Heart left ventricle (tissue), 16 donors: ENCODE measurements at regions not wholly inside any gene's neighbourhood (a gene's known extent, or its start where the extent isn't known, plus 50 kb on each side); places are given as distances from the start of the nearest gene placed in this dataset.

ENCODE experiments used
- ATAC-seq, 4 donors: fragments of 200-7000 bp; cut with Tn5 transposase; one replicate each; pipeline ENCODE4 v1.9.1; 2020 to 2022; ENCODE audit warnings: moderate library complexity in 4 of 4, mild to moderate bottlenecking in 3 of 4, moderate number of reproducible peaks in 1 of 4
- DNase-seq, 5 donors: peaks; one replicate each; pipeline ENCODE4 v3.0.0-alpha.2; 2020
- H3K27ac ChIP-seq, 12 donors: fragments of 200-600 bp; sonication (generic) in 4 of 12; one replicate each; pipeline versions ENCODE4 v1.5.0 to v1.8.0; 2016 to 2022; ENCODE audit warnings: mild to moderate bottlenecking in 2 of 12
- H3K27me3 ChIP-seq, 9 donors: fragments of 200-600 bp; sonication (generic) in 2 of 9; one replicate each; pipeline versions ENCODE4 v1.5.1 to v1.8.0; 2016 to 2022; ENCODE audit warnings: mild to moderate bottlenecking in 3 of 9
- H3K36me3 ChIP-seq, 9 donors: fragments of 200-600 bp; sonication (generic) in 2 of 9; one replicate each; pipeline versions ENCODE4 v1.5.0 to v1.8.0; 2018 to 2022; ENCODE audit warnings: mild to moderate bottlenecking in 2 of 9
- H3K4me1 ChIP-seq, 12 donors: fragments of 200-600 bp; sonication (generic) in 4 of 12; one replicate each; pipeline versions ENCODE4 v1.5.0 to v1.8.0; 2016 to 2022; ENCODE audit warnings: mild to moderate bottlenecking in 3 of 12
- H3K4me3 ChIP-seq, 12 donors: fragments of 200-600 bp; sonication (generic) in 4 of 12; one replicate each; pipeline versions ENCODE4 v1.5.0 to v1.8.0; 2017 to 2022; ENCODE audit warnings: mild to moderate bottlenecking in 9 of 12, moderate library complexity in 4 of 12
- H3K9me3 ChIP-seq, 12 donors: fragments of 200-600 bp; sonication (generic) in 4 of 12; one replicate each; pipeline versions ENCODE4 v1.5.0 to v1.8.0; 2016 to 2022; ENCODE audit warnings: mild to moderate bottlenecking in 1 of 12
- CTCF ChIP-seq, 12 donors: fragments of 200-600 bp; sonication (generic) in 4 of 12; IDR thresholded peaks; one replicate each; pipeline versions ENCODE4 v1.5.0 to v1.8.0; 2018 to 2022; ENCODE audit warnings: antibody characterized with exemption in 12 of 12, mild to moderate bottlenecking in 5 of 12
- POLR2A ChIP-seq, 2 donors: fragments of 450-650 bp; IDR thresholded peaks; one replicate each; pipeline ENCODE4 v1.6.1; 2017; ENCODE audit warnings: antibody characterized with exemption in 2 of 2, mild to moderate bottlenecking in 2 of 2, moderate library complexity in 2 of 2
- WGBS, 4 donors: extraction: QIAGEN DNeasy Blood & Tissue Kit in 2 of 4; methylation state at CpG; one replicate each; pipeline versions ENCODE4 v1.1.5 to v1.1.7; 2013 to 2018; 5-methylcytosine and 5-hydroxymethylcytosine counted together
- intact Hi-C, 10 donors: fragments of 100-400 bp; cut with DNase I; formaldehyde crosslinking; loops; one replicate each; pipeline versions ENCODE4 v1.11.1 to v1.14.2; 2022
- donor health status: ischemic (EF 13 %, LVEDD 7.1; RV severe dilation, severe dysfunction).
- donor health status: healthy with polysubstance abuse.
- donor health status: DM: no; HTN: yes; CAD: no.
- donor health status: DM: no; HTN: no; CAD: no.
- donor health status: ischemic (EF 25% LVEDD 6.9; RV normal size, moderate dysfunction).
- donor health status: ischemic (EF 25% LVEDD 5.7; RV mildly dilated, moderate dysfunction).
- donor health status: healthy.
- donor health status: DM: yes; HTN: yes; CAD: no.
- donor health status: ischemic (EF 35%, LVEDD 5.7; RV mildly dilated, moderate dysfunction).
- donor health status: nonischemic (EF 11% LVEDD 7.7; RV severe dilation, severe dysfunction).
- donor health status: DM: yes; HTN: yes; CAD: no.
- donor health status: PGD.
- donor health status: ischemic (EF 29% LVEDD 5.4; RV normal size, mild dysfunction).
- donor health status: nonischemic (EF 23%, LVEDD 6.1; RV moderate dilation, normal function).

- Histone ChIP-seq H3K27ac (no peak overlapping the region), H3K27me3 (no peaks in the 10 kb centered on the region), H3K9me3 (peaks cover 0 to 10% (median 0%) of the 10 kb centered on the region in 12 donors), H3K4me1 (peaks cover 0 to 5% (median 0%) of the 10 kb centered on the region in 12 donors), H3K4me3 (no peak overlapping the region), H3K36me3 (no peaks in the 10 kb centered on the region)
- DNase-seq, result no peak
- TF ChIP-seq CTCF (IDR thresholded peaks at IDR 0.05) (no peak), POLR2A (IDR thresholded peaks at IDR 0.05) (no peak)
- intact Hi-C loops, result no loop called here
- no peak for ATAC-seq
Observed at GRCh38 chr7:20021066-20021465, 196.1 kb downstream of the MACC1 start.

- DNase-seq (no peak), ATAC-seq (no peak)
- 76 to 88% (median 81%) methylated on average over 2 of the region's 2 CpGs for WGBS, 4 donors
- H3K4me1 ChIP-seq, result peaks cover 0 to 5% (median 0%) of the 10 kb centered on the region in 12 donors
- H3K27ac ChIP-seq, result no peak overlapping the region
- intact Hi-C loops, result no loop called here
- TF ChIP-seq POLR2A (IDR thresholded peaks at IDR 0.05), result no peak
- no peak for TF ChIP-seq CTCF (IDR thresholded peaks at IDR 0.05)
- H3K9me3 ChIP-seq, result peaks cover 0 to 10% (median 0%) of the 10 kb centered on the region in 12 donors
- H3K27me3 ChIP-seq, result no peaks in the 10 kb centered on the region
- no peaks in the 10 kb centered on the region for H3K36me3 ChIP-seq
- no peak overlapping the region for H3K4me3 ChIP-seq
Observed at GRCh38 chr7:20019757-20020432, 197.3 kb downstream of the MACC1 start.

- Histone ChIP-seq H3K9me3 (peaks cover 0 to 10% (median 0%) of the 10 kb centered on the region in 12 donors), H3K36me3 (no peaks in the 10 kb centered on the region), H3K27ac (no peak overlapping the region), H3K4me3 (no peak overlapping the region), H3K4me1 (peaks cover 0 to 5% (median 0%) of the 10 kb centered on the region in 12 donors), H3K27me3 (no peaks in the 10 kb centered on the region)
- TF ChIP-seq CTCF (IDR thresholded peaks at IDR 0.05) (no peak), POLR2A (IDR thresholded peaks at IDR 0.05) (no peak)
- no peak for DNase-seq
- 56 to 81% (median 72%) methylated on average over 2 of the region's 2 CpGs for WGBS, 4 donors
- intact Hi-C loops, result no loop called here
- ATAC-seq, result no peak
Observed at GRCh38 chr7:20016669-20017068, 200.5 kb downstream of the MACC1 start.

GRCh38 chr7:20013536-20013935, 203.6 kb downstream of the MACC1 start:
- no peaks in the 10 kb centered on the region for H3K27me3 ChIP-seq
- no peak overlapping the region for H3K27ac ChIP-seq
- H3K4me3 ChIP-seq, result no peak overlapping the region
- intact Hi-C loops, result no loop called here
- TF ChIP-seq POLR2A (IDR thresholded peaks at IDR 0.05) (no peak), CTCF (IDR thresholded peaks at IDR 0.05) (no peak)
- ATAC-seq (no peak), DNase-seq (no peak)
- no peaks in the 10 kb centered on the region for H3K36me3 ChIP-seq
- no peaks in the 10 kb centered on the region for H3K9me3 ChIP-seq
- no peaks in the 10 kb centered on the region for H3K4me1 ChIP-seq
- 45 to 52% (median 49%) methylated on average over 6 of the region's 6 CpGs for WGBS, 4 donors
